Stimulated activated CD8-positive, alpha-beta memory T cell treated with anti-CD3 and anti-CD28 coated beads, Interleukin-2, amount 100 ng/mL, for 1 hour (primary cell): ENCODE measurements at regions not wholly inside any gene's neighbourhood (a gene's known extent, or its start where the extent isn't known, plus 50 kb on each side); places are given as distances from the start of the nearest gene placed in this dataset.

ENCODE experiments used
- DNase-seq, 2 donors: peaks; one replicate each; pipeline ENCODE4 v3.0.0-alpha.2; 2020; ENCODE audit warnings: low read depth in 2 of 2

DNA sequence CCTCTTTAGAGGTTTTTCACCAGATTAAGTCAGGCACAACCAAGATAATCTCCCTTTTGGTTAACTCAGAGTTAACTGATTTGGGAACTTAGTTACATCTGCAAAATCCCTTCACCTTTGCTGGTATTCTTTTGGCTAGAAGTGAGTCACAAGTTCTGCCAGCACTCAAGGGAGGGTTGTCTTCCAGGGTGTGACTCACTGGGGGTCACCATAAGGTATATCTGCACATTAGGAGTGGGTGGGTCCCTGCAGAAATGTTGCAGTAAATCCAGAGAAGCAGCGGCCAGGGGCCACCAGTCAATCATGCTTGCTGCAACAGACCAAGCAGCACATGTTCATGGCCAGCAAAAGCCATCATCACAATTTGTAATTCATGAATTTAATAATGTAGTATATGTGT lies 59.8 kb upstream of the MAML3 start:
- DNase-seq: no peak

DNA sequence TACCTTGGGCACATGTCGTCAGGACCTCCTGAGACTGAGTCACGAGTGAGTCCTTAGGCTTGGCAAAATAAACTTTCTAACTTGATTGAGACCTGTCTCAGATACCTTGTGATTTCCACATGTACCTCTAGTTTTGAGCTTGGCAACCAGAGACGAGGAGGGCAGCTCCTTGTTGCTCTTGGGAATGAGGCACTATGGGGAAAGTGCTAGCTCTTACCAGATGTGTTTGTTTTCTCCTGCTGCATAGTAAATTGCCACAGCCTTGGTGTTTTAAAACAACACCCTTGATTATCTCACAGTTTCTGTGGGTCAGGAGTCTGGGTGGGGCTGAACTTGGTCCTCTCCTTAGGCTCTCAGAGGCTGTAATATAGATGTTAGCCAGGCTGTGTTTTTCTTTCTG lies 59.1 kb upstream of the MAML3 start:
- DNase-seq: no peak

DNA sequence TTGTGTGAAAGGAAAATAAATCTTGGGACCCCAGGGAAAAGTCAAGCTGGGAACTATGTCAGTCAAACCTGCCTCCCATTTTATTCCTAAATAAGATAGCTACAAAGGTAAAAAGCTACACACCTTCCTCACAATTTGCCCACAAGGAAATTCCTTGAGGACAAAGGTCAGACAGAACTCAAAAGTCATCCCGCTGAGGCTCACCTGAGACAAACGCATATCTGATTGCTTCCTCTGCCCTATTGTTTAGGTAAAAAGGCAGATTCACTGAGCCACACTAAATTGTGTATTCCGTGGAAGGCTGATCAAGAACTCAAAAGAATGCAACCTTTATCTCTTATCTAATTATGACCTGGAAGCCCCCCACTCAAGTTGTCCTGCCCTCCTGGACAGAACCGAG lies 58.7 kb upstream of the MAML3 start:
- no peak for DNase-seq

DNA sequence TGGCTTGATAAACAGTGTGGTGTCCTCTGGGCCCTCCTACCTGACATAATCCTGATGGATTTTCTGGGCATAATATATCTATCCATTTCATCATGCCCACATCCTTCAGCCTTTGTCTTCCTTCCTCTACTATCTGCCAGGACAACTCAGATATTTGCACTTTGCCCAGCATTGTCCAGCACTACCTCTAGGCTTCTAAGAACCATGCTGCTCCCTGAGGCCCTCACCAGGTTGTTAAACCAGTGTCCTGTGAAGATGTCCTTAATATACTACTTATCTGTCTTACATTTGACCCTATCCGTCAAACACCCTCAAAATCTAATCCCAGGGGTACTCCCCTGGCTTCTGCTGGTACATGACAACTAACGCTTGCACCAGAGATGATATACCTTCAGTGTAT lies 58.2 kb upstream of the MAML3 start:
- no peak for DNase-seq

DNA sequence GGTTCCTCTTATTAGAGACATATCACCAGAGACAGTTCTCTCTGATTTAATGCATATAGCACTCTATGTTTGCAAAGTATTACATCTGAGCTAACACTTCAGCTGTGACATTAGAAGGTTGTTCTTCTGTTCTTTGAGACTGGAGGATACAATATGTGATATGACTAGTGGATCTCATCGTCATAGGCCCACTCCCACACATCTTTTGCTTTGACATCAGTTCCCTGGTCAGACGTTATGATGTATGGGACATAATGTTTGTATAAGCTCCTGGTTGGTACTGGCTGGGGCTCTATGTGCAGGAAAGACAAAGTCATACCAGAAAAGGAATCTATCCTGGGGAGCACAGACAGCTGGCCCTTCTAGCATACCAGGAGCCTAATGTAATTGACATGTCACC lies 57.7 kb upstream of the MAML3 start:
- DNase-seq: no peak

DNA sequence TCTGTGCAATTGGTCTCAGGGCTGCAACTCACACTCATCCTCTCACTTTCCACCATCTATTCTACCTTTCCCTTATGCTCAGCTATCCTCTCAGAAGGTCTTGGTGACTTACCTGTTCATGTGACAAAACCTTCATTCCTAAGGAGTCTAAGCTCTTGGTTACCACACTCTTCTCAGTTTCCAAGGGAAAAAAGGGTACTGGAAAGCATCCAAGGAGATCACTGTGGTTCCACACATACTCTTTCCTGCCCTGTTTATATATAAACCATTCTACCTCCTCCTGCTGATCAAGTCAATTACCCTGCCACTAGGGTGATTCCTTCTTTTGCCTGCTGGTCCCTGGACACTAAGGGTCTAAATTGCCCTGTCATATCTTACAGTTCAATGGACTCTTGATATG lies 57.2 kb upstream of the MAML3 start:
- DNase-seq: no peak

DNA sequence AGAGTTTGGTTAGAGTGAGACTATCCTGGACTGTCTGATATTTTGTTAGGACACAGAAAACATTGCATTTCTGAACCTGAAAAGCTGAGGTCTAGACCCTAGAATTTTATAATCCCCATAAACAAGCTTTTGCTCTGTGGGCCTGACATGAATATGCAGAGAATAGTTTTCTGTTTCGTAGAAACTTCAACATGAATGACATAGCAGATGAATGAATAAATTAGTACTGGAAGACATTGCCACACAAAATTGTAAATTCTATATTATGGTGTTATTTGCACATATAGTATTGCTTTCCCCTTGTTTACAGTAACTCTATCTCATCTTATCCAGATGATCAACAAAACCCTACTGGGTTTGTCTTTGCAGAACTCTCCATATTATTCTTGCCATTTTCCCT lies 54.9 kb upstream of the MAML3 start:
- no peak for DNase-seq
